ENCODE measurements at regions not wholly inside any gene's neighbourhood (a gene's known extent, or its start where the extent isn't known, plus 50 kb on each side); places are given as distances from the start of the nearest gene placed in this dataset.

DNA sequence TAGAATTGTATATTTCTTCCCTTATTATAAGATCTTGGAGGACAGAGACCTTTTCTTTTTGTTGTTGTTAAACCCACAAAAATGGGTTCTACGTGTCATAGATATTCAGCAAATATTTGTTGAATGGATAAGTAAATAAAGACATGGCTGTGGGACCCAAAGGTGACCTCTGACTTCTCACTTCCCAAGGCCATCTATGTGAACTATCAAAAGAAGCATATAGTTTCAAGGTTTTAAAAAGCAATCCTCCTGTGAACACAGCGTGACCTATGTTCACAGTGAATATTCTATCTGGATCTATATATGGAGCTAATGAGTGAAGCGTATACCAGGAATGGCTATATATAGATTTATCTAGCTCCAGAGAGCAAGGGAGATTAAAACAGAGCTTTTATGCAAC lies 312.8 kb upstream of the C11orf87 start:
- TF ChIP-seq, protein P1, sequence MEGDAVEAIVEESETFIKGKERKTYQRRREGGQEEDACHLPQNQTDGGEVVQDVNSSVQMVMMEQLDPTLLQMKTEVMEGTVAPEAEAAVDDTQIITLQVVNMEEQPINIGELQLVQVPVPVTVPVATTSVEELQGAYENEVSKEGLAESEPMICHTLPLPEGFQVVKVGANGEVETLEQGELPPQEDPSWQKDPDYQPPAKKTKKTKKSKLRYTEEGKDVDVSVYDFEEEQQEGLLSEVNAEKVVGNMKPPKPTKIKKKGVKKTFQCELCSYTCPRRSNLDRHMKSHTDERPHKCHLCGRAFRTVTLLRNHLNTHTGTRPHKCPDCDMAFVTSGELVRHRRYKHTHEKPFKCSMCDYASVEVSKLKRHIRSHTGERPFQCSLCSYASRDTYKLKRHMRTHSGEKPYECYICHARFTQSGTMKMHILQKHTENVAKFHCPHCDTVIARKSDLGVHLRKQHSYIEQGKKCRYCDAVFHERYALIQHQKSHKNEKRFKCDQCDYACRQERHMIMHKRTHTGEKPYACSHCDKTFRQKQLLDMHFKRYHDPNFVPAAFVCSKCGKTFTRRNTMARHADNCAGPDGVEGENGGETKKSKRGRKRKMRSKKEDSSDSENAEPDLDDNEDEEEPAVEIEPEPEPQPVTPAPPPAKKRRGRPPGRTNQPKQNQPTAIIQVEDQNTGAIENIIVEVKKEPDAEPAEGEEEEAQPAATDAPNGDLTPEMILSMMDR (IDR thresholded peaks at IDR 0.05; ENCODE audit: control insufficient read depth, insufficient read depth, low read depth, low read length, missing control alignments) = no peak
- no peak for DNase-seq (ENCODE audit: low read depth)
- H3K4me3 ChIP-seq (ENCODE audit: control insufficient read depth, low read depth, low read length) = no peak overlapping the region

DNA sequence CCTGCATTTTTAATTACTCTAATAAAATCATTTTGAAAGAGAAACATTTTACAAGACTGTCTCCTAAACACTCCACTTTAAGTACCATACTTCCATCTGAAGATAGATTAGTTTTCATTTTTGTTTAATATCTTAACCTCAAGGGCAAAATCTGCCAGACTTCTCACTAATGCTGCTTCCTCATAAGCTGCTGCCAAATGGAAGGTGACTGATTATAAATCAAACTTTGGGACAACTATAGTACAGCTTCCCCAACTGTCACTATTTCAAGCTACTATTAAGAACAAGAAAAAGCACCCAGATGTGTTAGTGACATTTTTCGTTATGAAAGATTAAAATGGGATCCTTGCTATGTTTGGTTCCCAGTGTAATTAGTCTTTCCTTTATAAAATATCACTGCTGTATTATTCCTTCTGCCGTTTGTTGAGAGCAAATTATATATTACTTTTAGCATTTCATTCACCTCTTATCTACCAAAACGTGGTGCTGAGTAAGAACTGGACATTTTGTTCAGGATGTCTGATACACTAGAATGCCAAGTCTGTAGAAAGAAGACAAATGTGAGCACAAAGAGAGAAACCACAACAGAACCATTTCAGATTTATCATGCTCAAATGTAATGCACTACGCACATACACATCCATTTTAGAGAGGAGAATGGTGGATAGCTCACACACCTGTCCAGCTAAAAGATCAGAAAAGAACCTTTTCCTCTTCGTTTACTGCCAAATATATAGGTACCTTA lies 312.2 kb upstream of the C11orf87 start:
- DNase-seq (ENCODE audit: low read depth) = no peak
- no peak overlapping the region for H3K4me3 ChIP-seq (ENCODE audit: control insufficient read depth, low read depth, low read length)
- TF ChIP-seq, protein P1 (IDR thresholded peaks at IDR 0.05; ENCODE audit: control insufficient read depth, insufficient read depth, low read depth, low read length, missing control alignments) = no peak

DNA sequence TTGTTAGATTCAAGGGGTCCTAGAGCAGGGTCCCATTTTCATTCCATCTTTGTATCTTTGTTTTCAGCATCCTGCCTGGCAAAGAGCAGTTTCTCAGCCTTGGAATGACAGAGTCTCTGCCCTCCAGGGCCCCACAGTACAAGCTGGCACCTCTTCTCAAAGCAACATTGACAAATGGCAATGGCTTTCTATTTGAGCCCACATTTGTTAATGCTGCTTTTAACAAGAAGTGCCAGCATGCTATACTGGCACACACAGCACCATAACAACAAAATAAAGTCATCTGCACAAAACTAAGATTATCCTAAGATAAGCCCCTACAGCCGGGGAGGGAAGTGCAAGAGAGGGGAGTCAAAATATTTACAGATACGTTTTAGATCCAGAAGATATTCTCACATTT lies 309.7 kb upstream of the C11orf87 start:
- TF ChIP-seq, protein P1 (IDR thresholded peaks at IDR 0.05; ENCODE audit: control insufficient read depth, insufficient read depth, low read depth, low read length, missing control alignments) = no peak
- DNase-seq (ENCODE audit: low read depth) = no peak
- no peak overlapping the region for H3K4me3 ChIP-seq (ENCODE audit: control insufficient read depth, low read depth, low read length)

DNA sequence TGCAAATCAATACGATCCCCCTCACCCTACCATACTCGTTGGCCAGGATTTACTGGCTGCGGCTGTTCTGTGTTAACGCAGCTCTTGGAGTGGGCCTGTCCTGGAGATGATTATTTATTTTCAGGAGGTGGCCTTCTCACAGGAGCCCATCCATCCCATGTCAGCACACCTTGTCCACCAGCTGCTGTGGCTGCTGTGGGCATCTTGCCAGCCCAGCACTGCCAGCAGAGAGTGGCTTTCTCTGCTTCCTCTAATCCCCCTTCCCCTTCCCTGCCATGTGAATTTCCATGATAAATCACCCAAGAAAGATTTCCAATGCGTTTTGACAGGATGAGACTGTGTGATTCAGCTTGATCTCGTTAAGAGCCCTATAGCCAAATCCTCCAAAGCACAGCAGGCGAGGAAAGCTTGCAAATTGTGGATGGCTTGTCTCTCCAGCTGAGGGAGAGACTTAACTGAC lies 309.1 kb upstream of the C11orf87 start:
- TF ChIP-seq, protein P1 (IDR thresholded peaks at IDR 0.05; ENCODE audit: control insufficient read depth, insufficient read depth, low read depth, low read length, missing control alignments) = no peak
- DNase-seq (ENCODE audit: low read depth) = no peak

DNA sequence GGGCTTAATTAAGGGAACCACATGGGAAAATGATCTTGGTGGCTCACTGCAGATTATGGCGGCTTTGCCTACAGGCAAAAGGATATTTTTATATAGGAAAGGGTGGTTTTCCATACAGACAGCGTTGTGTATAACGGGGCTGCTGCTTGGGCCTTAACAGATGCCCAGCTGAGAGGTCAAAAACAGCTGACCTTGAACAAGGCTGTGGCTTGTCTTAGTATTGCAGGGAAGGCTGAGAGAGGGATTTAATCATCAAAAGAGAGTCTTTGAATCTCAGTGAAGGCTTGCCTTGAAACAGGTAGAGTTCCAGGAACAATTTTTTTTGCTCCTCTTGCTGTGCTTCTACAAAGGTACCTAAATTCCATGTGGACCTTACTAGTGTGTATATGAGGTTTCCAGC lies 301.6 kb upstream of the C11orf87 start:
- TF ChIP-seq, protein P1 (IDR thresholded peaks at IDR 0.05; ENCODE audit: control insufficient read depth, insufficient read depth, low read depth, low read length, missing control alignments) = no peak
- H3K4me3 ChIP-seq (ENCODE audit: control insufficient read depth, low read depth, low read length) = no peak overlapping the region
- no peak for DNase-seq (ENCODE audit: low read depth)

More for the DNA sequence above, 309.1 kb upstream of the C11orf87 start:
- no peak overlapping the region for H3K4me3 ChIP-seq (ENCODE audit: control insufficient read depth, low read depth, low read length)

DNA sequence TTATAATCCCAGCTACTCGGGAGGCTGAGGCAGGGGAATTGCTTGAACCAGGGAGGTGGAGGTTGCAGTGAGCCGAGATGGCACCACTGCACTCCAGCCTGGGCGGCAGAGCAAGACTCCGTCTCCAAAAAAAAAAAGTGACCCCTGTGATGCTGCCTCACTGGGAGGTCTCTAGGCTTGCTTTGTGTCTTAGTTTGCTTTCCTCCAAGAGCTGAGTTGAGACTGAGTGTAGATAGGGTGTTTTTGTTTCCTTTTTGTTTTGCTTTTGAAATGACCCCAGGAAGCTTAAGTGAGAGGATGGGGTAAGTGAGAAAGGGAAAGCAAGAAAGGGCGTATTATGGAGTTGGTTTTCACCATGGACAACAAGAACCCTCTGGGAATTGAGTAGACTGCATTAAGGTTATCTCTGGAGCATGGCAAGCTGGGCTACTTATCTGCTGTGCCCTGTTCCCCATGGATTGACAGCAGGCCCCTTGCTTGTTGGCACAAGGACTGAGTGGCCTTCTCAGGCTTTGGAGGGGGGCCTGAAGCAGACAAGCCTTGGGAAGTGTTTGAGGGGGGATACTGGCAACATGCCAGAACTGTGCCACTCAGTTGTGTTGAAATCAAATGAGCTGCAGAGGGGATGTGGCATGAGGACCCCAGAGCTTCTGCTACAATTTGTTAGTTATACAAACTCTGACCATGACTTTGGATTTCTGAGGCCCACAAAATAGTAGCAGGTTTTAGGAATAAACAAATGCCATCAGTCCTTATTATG lies 300.6 kb upstream of the C11orf87 start:
- TF ChIP-seq, protein P1 (IDR thresholded peaks at IDR 0.05; ENCODE audit: control insufficient read depth, insufficient read depth, low read depth, low read length, missing control alignments) = no peak
- no peak for DNase-seq (ENCODE audit: low read depth)
- no peak overlapping the region for H3K4me3 ChIP-seq (ENCODE audit: control insufficient read depth, low read depth, low read length)
